GM12878 (cell line): ENCODE measurements at regions not wholly inside any gene's neighbourhood (a gene's known extent, or its start where the extent isn't known, plus 50 kb on each side); places are given as distances from the start of the nearest gene placed in this dataset.

Source experiments
- ATAC-seq: fragments of 200-7000 bp; cut with Tn5 transposase; 3 replicates; pipeline ENCODE4 v1.9.1; 2020; ENCODE audit warnings: mild to moderate bottlenecking, moderate library complexity
- BruUV-seq: library from RNA; stranded (reverse); fragments of 400-500 nt; replicated peaks from 2 replicates; lab custom pipeline; 2021; lab: Mats Ljungman, UMichigan
- CTCF ChIA-PET: fragments of 300-600 bp; sonication (Branson Sonifier 250); formaldehyde crosslinking; extraction: SDS; loops from one replicate; lab custom pipeline; 2021; ENCODE audit warnings: inconsistent platforms; lab: Yijun Ruan, JAX
- POLR2A ChIA-PET: fragments of 350-600 bp; formaldehyde crosslinking; extraction: SDS; loops from one replicate; lab custom pipeline; 2021; ENCODE audit warnings: inconsistent platforms; lab: Charles Lee
- RAD21 ChIA-PET: fragments of 300-600 bp; sonication (Branson Sonifier 250); formaldehyde crosslinking; loops from one replicate; lab custom pipeline; 2023; ENCODE audit warnings: antibody characterized with exemption; ENCODE audit not compliant: unreplicated experiment; lab: Charles Lee
- SMC1A ChIA-PET: fragments of 300-600 bp; sonication (Branson Sonifier 250); formaldehyde crosslinking; loops from one replicate; lab custom pipeline; 2023; ENCODE audit not compliant: unreplicated experiment, uncharacterized antibody; lab: Charles Lee
- DNase-seq: peaks from one replicate; pipeline ENCODE4 v3.0.0-alpha.2; 2011; ENCODE audit warnings: low read depth, low spot score
- FAIRE-seq: peaks from 3 replicates; lab custom pipeline; 2011; peaks lifted over from hg19 to GRCh38; lab: Jason Lieb, UNC
- H2AFZ ChIP-seq: 2 replicates; pipeline ENCODE4 v1.6.0; 2011; ENCODE audit warnings: low read depth, low read length, control low read depth; ENCODE audit not compliant: control insufficient read depth
- H3K27ac ChIP-seq: 2 replicates; pipeline ENCODE4 v1.5.1; 2011; ENCODE audit warnings: control low read depth; ENCODE audit not compliant: control insufficient read depth, insufficient read depth
- H3K27me3 ChIP-seq, 2 experiments: replicated peaks in 1 of 2; 2 replicates each; pipeline versions ENCODE4 v1.6.0 to v1.6.1; 2011; ENCODE audit warnings: low read length in 1 of 2; ENCODE audit not compliant: control insufficient read depth in 2 of 2, insufficient read depth in 2 of 2
- H3K36me3 ChIP-seq, 2 experiments: 2 replicates each; pipeline ENCODE4 v1.5.1; 2011; ENCODE audit warnings: low read length in 1 of 2; ENCODE audit not compliant: control insufficient read depth in 2 of 2, insufficient read depth in 2 of 2
- H3K4me1 ChIP-seq: 2 replicates; pipeline ENCODE4 v1.6.1; 2011; ENCODE audit warnings: mild to moderate bottlenecking, low read length, moderate library complexity, mixed read lengths; ENCODE audit not compliant: control insufficient read depth, insufficient read depth
- H3K4me2 ChIP-seq: 2 replicates; pipeline ENCODE4 v1.6.0; 2011; ENCODE audit warnings: control low read depth; ENCODE audit not compliant: control insufficient read depth, insufficient read depth
- H3K4me3 ChIP-seq: fragments of 200-600 bp; sonication (generic); 2 replicates; pipeline ENCODE4 v1.5.1; 2016
- H3K79me2 ChIP-seq: 2 replicates; pipeline ENCODE4 v1.6.0; 2011; ENCODE audit warnings: low read length; ENCODE audit not compliant: control insufficient read depth, insufficient read depth
- H3K9ac ChIP-seq: 2 replicates; pipeline ENCODE4 v1.8.0; 2011; ENCODE audit warnings: low read length, control low read depth, mixed read lengths; ENCODE audit not compliant: control insufficient read depth, insufficient read depth
- H3K9me3 ChIP-seq: replicated peaks from 3 replicates; pipeline ENCODE4 v1.5.1; 2011; ENCODE audit warnings: mild to moderate bottlenecking, low read length; ENCODE audit not compliant: control insufficient read depth, insufficient read depth
- H4K20me1 ChIP-seq: 2 replicates; pipeline ENCODE4 v1.6.0; 2011; ENCODE audit not compliant: control insufficient read depth, insufficient read depth
- ASH2L ChIP-seq: fragments of 300-600, 200-600 bp; sonication (generic); IDR thresholded peaks from 2 replicates; pipeline ENCODE4 v1.6.1; 2017; ENCODE audit warnings: low read depth, mild to moderate bottlenecking, borderline replicate concordance
- ATF2 ChIP-seq: IDR thresholded peaks from 2 replicates; pipeline ENCODE4 v1.6.1; 2012; ENCODE audit warnings: low read length, inconsistent platforms
- EED ChIP-seq: sonication (generic); IDR thresholded peaks from 2 replicates; pipeline ENCODE4 v1.6.1; 2016; ENCODE audit warnings: antibody characterized with exemption, low read depth
- KDM1A ChIP-seq: fragments of 200-600 bp; sonication (generic); IDR thresholded peaks from 2 replicates; pipeline ENCODE4 v1.6.1; 2016; ENCODE audit warnings: borderline replicate concordance
- MEF2B ChIP-seq: fragments of 450-650 bp; IDR thresholded peaks from 2 replicates; pipeline ENCODE4 v1.6.1; 2018; ENCODE audit warnings: mild to moderate bottlenecking, moderate library complexity; ENCODE audit not compliant: partially characterized antibody, poor library complexity, severe bottlenecking
- NFXL1 ChIP-seq: fragments of 450-650 bp; IDR thresholded peaks from 2 replicates; pipeline ENCODE4 v1.6.1; 2017; ENCODE audit warnings: antibody characterized with exemption, mild to moderate bottlenecking, borderline replicate concordance
- PAX8 ChIP-seq: fragments of 450-650 bp; IDR thresholded peaks from 2 replicates; pipeline ENCODE4 v1.6.1; 2017; ENCODE audit warnings: mild to moderate bottlenecking, moderate library complexity
- PRDM15 ChIP-seq: fragments of 450-650 bp; formaldehyde crosslinking; IDR thresholded peaks from 2 replicates; pipeline ENCODE4 v1.4.0; 2020; ENCODE audit warnings: mild to moderate bottlenecking, moderate library complexity
- RBBP5 ChIP-seq: fragments of 200-600 bp; sonication (generic); conservative IDR thresholded peaks from 2 replicates; pipeline ENCODE4 v1.6.1; 2016
- RCOR1 ChIP-seq: conservative IDR thresholded peaks from 2 replicates; pipeline ENCODE4 v1.6.1; 2012; ENCODE audit warnings: low read depth, low read length, improper control_type of control experiment
- ZNF622 ChIP-seq: fragments of 450-650 bp; IDR thresholded peaks from 2 replicates; pipeline ENCODE4 v1.6.1; 2017; ENCODE audit warnings: mild to moderate bottlenecking, inconsistent platforms
- WGBS: methylation state at CpG from one replicate; pipeline ENCODE4 v1.1.6; 2016; ENCODE audit warnings: low lambda C conversion rate; ENCODE audit not compliant: insufficient replicate concordance, insufficient coverage; ENCODE audit errors: missing lambda C conversion rate; 5-methylcytosine and 5-hydroxymethylcytosine counted together
- in situ Hi-C: fragments of 300-500 bp; cut with MboI; formaldehyde crosslinking; loops from 9 replicates; pipeline ENCODE4 v1.14.3; 2018; ENCODE audit warnings: mixed read lengths
- intact Hi-C: fragments of 100-400 bp; cut with micrococcal nuclease; formaldehyde crosslinking; loops from one replicate; pipeline ENCODE4 v1.14.2; 2022; ENCODE audit not compliant: unreplicated experiment
- TF ChIP-seq, protein P1 (sequence below): IDR thresholded peaks from 2 replicates; pipeline ENCODE4 v1.6.1; 2011; ENCODE audit warnings: mild to moderate bottlenecking, low read depth, low read length, moderate library complexity; ENCODE audit not compliant: insufficient replicate concordance

DNA sequence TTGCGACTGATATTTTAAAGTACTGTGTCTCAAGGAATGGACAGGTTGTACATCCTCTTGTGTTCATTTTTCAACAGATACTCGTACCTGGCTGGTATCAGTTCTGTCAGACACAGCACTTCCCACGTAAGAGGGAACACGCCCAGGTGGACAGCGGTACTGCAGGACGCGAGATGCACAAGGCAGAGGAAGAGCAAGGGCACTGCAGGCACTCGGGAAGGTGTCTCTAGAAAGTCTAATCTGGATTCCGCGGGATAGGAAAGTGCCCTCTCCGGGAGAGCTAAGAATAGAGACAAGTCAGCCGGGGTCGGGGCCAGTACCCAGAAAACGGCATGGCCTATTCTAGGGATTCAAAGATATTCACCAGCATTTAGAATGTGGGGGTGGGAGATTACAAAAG is 94.2 kb upstream of the MBOAT1 start:
- Histone ChIP-seq H3K4me3 (no peak overlapping the region), H3K9ac (no peak overlapping the region), H3K9me3 (no peaks in the 10 kb centered on the region), H3K27me3 (no peaks in the 10 kb centered on the region), H2AFZ (no peak overlapping the region), H3K36me3 (no peaks in the 10 kb centered on the region), H3K4me1 (no peaks in the 10 kb centered on the region), H4K20me1 (no peaks in the 10 kb centered on the region), H3K27ac (no peak overlapping the region), H3K79me2 (no peaks in the 10 kb centered on the region), H3K4me2 (no peak overlapping the region)
- DNase-seq (no peak), FAIRE-seq (no peak), ATAC-seq (no peak)
- intact Hi-C loops: no loop called here
- ChIA-PET CTCF (no interaction called here), SMC1A (no interaction called here), RAD21 (no interaction called here), POLR2A (no interaction called here)
- whole genome bisulfite sequencing: 60% methylated on average over 14 of the region's 14 CpGs
- no TSS peak for BruUV-seq
- in situ Hi-C loops: no loop called here
- no peak for TF ChIP-seq RCOR1
- no peak for TF ChIP-seq ATF2
- no peak for TF ChIP-seq PRDM15 (CRISPR knock-in tag)
- TF ChIP-seq ASH2L: no peak
- TF ChIP-seq, protein P1, sequence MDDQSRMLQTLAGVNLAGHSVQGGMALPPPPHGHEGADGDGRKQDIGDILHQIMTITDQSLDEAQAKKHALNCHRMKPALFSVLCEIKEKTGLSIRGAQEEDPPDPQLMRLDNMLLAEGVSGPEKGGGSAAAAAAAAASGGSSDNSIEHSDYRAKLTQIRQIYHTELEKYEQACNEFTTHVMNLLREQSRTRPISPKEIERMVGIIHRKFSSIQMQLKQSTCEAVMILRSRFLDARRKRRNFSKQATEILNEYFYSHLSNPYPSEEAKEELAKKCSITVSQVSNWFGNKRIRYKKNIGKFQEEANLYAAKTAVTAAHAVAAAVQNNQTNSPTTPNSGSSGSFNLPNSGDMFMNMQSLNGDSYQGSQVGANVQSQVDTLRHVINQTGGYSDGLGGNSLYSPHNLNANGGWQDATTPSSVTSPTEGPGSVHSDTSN: no peak
- TF ChIP-seq NFXL1: no peak
- no peak for TF ChIP-seq PAX8
- TF ChIP-seq ZNF622: no peak
- no peak for TF ChIP-seq RBBP5
- TF ChIP-seq MEF2B: no peak
- no peak for TF ChIP-seq KDM1A
- TF ChIP-seq EED: no peak
